ENCODE measurements at regions not wholly inside any gene's neighbourhood (a gene's known extent, or its start where the extent isn't known, plus 50 kb on each side); places are given as distances from the start of the nearest gene placed in this dataset.

GRCh38 chr10:81473755-81474154, 401.2 kb upstream of the NRG3 start:
- Histone ChIP-seq H3K4me1 (ENCODE audit: insufficient read depth, low read length, poor library complexity, severe bottlenecking) (no peaks in the 10 kb centered on the region), H3K36me3 (ENCODE audit: insufficient read depth, low read length) (no peaks in the 10 kb centered on the region), H3K9me2 (ENCODE audit: insufficient read depth, low read length) (no peaks in the 10 kb centered on the region), H4K20me1 (ENCODE audit: insufficient read depth, low read length) (no peaks in the 10 kb centered on the region), H2AFZ (ENCODE audit: low read length) (no peak overlapping the region), H3K4me3 (ENCODE audit: low read depth, low read length, poor library complexity, severe bottlenecking) (no peak overlapping the region), H3K4me2 (ENCODE audit: low read length) (no peak overlapping the region), H3K27ac (ENCODE audit: low read depth, low read length, poor library complexity, severe bottlenecking) (no peak overlapping the region), H3K79me2 (ENCODE audit: insufficient read depth, low read depth, low read length) (no peaks in the 10 kb centered on the region), H3K9me3 (ENCODE audit: low read length) (no peaks in the 10 kb centered on the region)
- intact Hi-C loops (cut with micrococcal nuclease; ENCODE audit: unreplicated experiment) = no loop called here
- DNase-seq (ENCODE audit: low spot score) = no peak
- ChIA-PET POLR2A (no interaction called here), CTCF (ENCODE audit: unreplicated experiment) (no interaction called here)
- BruUV-seq (replicated peaks) = no TSS peak
- TF ChIP-seq CTCF (conservative IDR thresholded peaks at IDR 0.05; ENCODE audit: low read length) (no peak), EZH2phosphoT487 (IDR thresholded peaks at IDR 0.05; ENCODE audit: borderline replicate concordance, low read depth, low read length) (no peak)

GRCh38 chr10:81479316-81479715, 395.7 kb upstream of the NRG3 start:
- CTCF ChIA-PET (ENCODE audit: unreplicated experiment) = no interaction called here
- no peaks in the 10 kb centered on the region for H4K20me1 ChIP-seq (ENCODE audit: insufficient read depth, low read length)
- DNase-seq (ENCODE audit: low spot score) = no peak
- H3K9me2 ChIP-seq (ENCODE audit: insufficient read depth, low read length) = no peaks in the 10 kb centered on the region
- H3K4me2 ChIP-seq (ENCODE audit: low read length) = no peak overlapping the region
- no peak overlapping the region for H3K4me3 ChIP-seq (ENCODE audit: low read depth, low read length, poor library complexity, severe bottlenecking)
- intact Hi-C loops (cut with micrococcal nuclease; ENCODE audit: unreplicated experiment) = no loop called here
- no peak overlapping the region for H2AFZ ChIP-seq (ENCODE audit: low read length)
- no peak for TF ChIP-seq EZH2phosphoT487 (IDR thresholded peaks at IDR 0.05; ENCODE audit: borderline replicate concordance, low read depth, low read length)
- TF ChIP-seq CTCF (conservative IDR thresholded peaks at IDR 0.05; ENCODE audit: low read length) = no peak
- no peaks in the 10 kb centered on the region for H3K79me2 ChIP-seq (ENCODE audit: insufficient read depth, low read depth, low read length)
- H3K36me3 ChIP-seq (ENCODE audit: insufficient read depth, low read length) = no peaks in the 10 kb centered on the region
- POLR2A ChIA-PET = no interaction called here
- no peaks in the 10 kb centered on the region for H3K9me3 ChIP-seq (ENCODE audit: low read length)
- no peaks in the 10 kb centered on the region for H3K4me1 ChIP-seq (ENCODE audit: insufficient read depth, low read length, poor library complexity, severe bottlenecking)
- H3K27ac ChIP-seq (ENCODE audit: low read depth, low read length, poor library complexity, severe bottlenecking) = no peak overlapping the region
- no TSS peak for BruUV-seq (replicated peaks)

GRCh38 chr10:81496626-81497025, 378.4 kb upstream of the NRG3 start:
- Histone ChIP-seq H3K36me3 (ENCODE audit: insufficient read depth, low read length) (no peaks in the 10 kb centered on the region), H3K9me2 (ENCODE audit: insufficient read depth, low read length) (no peaks in the 10 kb centered on the region), H3K4me1 (ENCODE audit: insufficient read depth, low read length, poor library complexity, severe bottlenecking) (no peaks in the 10 kb centered on the region), H3K79me2 (ENCODE audit: insufficient read depth, low read depth, low read length) (no peaks in the 10 kb centered on the region), H2AFZ (ENCODE audit: low read length) (no peak overlapping the region), H4K20me1 (ENCODE audit: insufficient read depth, low read length) (no peaks in the 10 kb centered on the region), H3K4me2 (ENCODE audit: low read length) (no peak overlapping the region), H3K9me3 (ENCODE audit: low read length) (no peaks in the 10 kb centered on the region), H3K27ac (ENCODE audit: low read depth, low read length, poor library complexity, severe bottlenecking) (no peak overlapping the region), H3K4me3 (ENCODE audit: low read depth, low read length, poor library complexity, severe bottlenecking) (no peak overlapping the region)
- no peak for TF ChIP-seq CTCF (conservative IDR thresholded peaks at IDR 0.05; ENCODE audit: low read length)
- TF ChIP-seq EZH2phosphoT487 (IDR thresholded peaks at IDR 0.05; ENCODE audit: borderline replicate concordance, low read depth, low read length) = no peak
- ChIA-PET CTCF (ENCODE audit: unreplicated experiment) (no interaction called here), POLR2A (no interaction called here)
- intact Hi-C loops (cut with micrococcal nuclease; ENCODE audit: unreplicated experiment) = no loop called here
- no TSS peak for BruUV-seq (replicated peaks)
- no peak for DNase-seq (ENCODE audit: low spot score)

Data from OCI-LY7 (cell line).